ENCODE measurements at regions not wholly inside any gene's neighbourhood (a gene's known extent, or its start where the extent isn't known, plus 50 kb on each side); places are given as distances from the start of the nearest gene placed in this dataset.

DNA sequence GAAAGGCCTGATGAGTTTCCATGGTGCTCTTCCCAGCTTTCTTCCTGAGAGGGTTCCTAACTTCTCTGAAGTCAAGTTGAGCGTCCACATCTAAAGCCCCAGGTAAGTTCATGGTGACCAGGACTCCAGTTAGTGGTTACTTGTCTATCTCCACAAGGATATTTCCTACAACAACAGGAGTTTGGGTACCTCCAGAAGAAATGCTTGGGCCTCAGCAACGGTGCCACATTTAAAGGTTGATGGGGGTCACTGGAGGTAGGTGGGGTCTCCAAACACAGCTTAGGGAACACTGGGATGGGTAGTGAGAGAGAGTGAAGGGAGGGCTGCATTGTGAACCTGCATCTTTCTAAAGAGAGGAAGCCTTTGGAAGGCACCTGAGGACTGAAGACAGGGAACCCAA is 123.4 kb downstream of the BOD1 start:
- no peak for TF ChIP-seq POLR2A (IDR thresholded peaks at IDR 0.05)
- TF ChIP-seq, protein P1, sequence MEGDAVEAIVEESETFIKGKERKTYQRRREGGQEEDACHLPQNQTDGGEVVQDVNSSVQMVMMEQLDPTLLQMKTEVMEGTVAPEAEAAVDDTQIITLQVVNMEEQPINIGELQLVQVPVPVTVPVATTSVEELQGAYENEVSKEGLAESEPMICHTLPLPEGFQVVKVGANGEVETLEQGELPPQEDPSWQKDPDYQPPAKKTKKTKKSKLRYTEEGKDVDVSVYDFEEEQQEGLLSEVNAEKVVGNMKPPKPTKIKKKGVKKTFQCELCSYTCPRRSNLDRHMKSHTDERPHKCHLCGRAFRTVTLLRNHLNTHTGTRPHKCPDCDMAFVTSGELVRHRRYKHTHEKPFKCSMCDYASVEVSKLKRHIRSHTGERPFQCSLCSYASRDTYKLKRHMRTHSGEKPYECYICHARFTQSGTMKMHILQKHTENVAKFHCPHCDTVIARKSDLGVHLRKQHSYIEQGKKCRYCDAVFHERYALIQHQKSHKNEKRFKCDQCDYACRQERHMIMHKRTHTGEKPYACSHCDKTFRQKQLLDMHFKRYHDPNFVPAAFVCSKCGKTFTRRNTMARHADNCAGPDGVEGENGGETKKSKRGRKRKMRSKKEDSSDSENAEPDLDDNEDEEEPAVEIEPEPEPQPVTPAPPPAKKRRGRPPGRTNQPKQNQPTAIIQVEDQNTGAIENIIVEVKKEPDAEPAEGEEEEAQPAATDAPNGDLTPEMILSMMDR (IDR thresholded peaks at IDR 0.05) = no peak
- TF ChIP-seq EP300 (IDR thresholded peaks at IDR 0.05) = no peak

All from stomach (tissue), 4 donors.